NCI-H187 treated with DMSO at 0.1 percent for 48 hours (cell line): ENCODE measurements at regions not wholly inside any gene's neighbourhood (a gene's known extent, or its start where the extent isn't known, plus 50 kb on each side); places are given as distances from the start of the nearest gene placed in this dataset.
"Not testable (repeated sequence)": the region's sequence is repeated elsewhere in the genome, so short reads cannot be mapped to it uniquely, and the experiment has no call there.

Experiments
- DNase-seq: peaks from one replicate; lab custom pipeline; 2025; lab: John Stamatoyannopoulos, UW

DNA sequence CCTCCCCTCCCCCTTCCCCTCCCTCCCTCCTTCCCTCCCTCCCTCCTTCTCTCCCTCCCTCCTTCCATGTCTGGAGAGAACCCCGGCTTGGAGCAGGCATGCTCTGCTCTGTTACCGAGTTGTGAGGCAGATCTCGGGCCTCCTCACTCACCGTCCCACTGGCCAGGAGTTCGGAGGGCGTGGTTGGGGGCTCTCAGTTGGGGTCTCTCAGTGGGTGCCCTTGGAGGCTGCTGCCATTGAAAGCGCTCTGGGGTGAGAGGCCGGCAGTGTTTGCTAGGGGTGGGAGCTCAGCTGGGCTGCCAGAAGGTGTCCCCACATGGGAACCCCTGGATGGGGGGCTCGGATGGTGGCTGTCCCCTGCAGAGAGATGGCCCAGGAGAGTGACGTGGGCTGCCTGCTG is 101.1 kb upstream of the LRPAP1 start:
- DNase-seq, result not testable (repeated sequence)

DNA sequence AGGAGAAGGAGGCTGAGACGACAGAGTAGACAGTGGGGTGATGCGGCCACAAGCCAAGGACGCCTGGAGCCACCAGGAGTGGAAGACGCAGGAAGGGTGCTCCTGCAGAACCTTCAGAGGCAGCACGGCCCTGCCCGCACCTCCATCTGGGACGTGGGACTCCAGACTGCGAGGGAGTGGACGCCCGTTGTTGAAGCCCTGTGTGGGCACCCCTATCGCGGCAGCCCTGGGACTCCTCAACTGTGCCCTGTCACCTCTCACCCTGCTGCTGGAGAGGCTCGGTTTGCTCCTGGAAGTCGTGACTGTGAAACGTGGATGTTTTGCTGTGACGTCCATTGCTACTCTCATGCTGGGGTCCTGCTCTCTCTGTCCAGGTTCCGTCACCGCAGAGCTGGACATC is 100.6 kb upstream of the LRPAP1 start:
- not testable (repeated sequence) for DNase-seq

DNA sequence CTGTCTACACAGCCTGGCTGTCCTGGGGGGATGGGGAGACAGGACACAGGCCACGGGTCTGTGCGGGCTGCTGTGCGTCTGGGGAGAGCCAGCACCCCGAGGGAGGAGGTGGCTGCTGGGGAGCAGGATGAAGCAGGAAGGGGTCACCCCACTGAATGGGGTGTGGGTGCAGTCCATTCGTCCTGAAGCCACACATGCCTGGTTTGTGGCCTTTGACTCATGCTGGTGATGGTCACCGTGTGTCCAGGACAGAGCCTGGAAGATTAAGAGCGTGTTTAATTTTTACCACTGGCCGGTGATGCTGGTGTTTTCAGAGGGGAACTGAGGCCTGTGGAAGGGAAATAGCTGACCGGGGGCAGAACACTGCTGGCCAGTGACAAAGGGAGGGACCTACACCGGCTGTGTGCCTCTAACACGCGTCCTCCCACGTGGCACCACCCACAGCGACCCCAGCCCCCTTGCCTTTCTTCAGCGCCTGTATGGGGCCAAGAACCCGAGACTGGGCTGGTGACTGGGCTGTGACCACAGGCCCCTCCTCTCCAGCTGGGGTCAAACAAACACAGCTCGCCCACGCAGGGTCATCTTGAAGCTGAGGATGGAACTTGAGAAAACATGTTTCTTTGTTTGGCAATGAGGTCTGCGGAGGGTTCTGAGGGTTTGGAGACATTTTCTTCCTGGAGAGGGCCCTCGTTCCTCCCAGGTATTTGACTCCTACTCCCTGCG is 99.5 kb upstream of the LRPAP1 start:
- DNase-seq, result not testable (repeated sequence)

GRCh38 chr4:3630598-3631543 is 98.6 kb upstream of the LRPAP1 start:
- DNase-seq, result no peak

DNA sequence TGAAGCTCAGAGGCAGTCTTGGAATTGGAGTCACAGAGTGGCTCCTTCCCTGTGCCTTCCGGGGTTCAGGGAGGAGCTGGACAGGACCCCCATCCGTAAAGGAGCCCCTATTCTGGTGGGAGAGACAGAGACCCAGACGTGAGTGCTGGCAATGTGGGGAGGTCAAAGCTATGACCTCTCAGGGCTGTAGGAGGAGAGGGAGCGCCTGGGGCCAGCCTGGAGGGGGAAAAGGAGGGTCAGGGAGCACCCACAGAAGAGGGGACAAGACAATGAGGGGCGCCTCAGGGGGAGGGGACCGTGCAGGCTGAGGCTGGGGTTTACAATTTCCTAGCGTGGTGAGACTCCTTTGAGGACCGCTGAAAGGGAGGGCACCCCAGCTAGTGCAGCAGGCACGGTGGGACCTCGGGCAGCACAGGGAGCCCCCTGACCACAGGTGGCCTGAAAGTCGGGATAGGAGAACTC is 97.9 kb upstream of the LRPAP1 start:
- DNase-seq, result no peak

GRCh38 chr4:3629665-3630064 is 97.4 kb upstream of the LRPAP1 start:
- no peak for DNase-seq

DNA sequence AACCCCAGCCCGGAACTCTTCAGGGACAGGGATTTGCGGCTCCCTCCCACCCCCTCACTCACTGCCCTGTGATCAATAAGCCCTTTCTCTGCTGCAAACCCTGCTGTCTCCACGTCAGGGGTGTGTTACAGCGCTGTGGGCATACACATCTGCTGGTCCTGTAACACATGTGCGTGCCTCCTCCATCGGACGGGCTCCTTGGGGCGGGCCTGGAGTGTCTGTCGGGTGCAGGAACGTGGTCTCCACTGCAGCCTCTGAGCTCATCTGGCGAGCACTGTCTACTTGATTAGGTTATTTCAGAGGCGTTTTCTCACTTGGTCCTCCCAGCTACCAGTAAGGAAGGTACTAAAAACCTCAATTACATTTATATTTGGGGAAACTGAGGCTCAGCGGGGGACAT is 97.0 kb upstream of the LRPAP1 start:
- DNase-seq, result not testable (repeated sequence)

- no peak for DNase-seq
These were observed 96.6 kb upstream of the LRPAP1 start for GRCh38 chr4:3628868-3629175.

DNA sequence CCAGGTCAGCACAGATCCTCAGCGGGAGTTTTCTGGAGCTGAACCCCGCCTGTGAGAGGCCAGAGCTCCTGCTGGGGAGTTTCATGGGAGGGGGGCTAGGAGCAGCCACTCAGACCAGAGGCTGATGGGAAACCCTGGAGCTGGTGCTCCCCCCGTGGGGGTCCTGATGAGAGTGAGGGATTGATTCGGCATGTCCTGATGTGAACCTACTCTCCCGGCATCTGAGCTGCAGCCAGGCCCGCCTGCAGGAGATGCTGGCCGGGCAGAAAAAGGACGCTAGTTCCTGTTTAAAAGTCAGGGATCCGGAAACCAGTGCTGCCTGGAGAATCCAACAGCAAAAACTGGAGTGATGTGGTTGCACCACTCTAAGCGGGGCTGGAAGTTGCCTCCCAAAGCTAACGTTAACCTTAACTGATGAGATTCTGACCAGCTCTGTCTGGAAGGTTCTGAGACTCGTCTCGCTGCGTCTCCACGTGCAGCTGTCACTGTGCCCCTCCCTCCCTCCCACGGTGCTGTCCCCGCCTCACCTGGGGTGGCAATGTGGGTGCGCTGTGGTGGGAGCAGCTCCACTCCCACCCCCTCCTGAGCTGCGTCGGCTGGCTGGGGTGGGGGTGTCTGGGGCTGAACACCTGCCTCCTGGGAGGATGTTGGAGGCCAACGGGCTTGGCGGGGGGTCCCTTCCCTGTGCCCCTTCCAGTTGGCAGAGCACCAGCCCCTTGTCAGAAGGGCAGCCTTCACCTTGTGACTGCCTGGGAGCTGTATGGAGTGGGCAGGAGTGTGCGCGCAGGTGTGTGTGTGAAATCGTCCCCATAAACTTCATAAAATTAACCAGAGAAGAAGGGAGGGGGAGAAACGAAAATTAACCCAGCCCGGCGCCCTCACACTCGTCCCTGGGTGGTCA is 96.0 kb upstream of the LRPAP1 start:
- not testable (repeated sequence) for DNase-seq

GRCh38 chr4:3627456-3627855 is 95.2 kb upstream of the LRPAP1 start:
- not testable (repeated sequence) for DNase-seq

DNA sequence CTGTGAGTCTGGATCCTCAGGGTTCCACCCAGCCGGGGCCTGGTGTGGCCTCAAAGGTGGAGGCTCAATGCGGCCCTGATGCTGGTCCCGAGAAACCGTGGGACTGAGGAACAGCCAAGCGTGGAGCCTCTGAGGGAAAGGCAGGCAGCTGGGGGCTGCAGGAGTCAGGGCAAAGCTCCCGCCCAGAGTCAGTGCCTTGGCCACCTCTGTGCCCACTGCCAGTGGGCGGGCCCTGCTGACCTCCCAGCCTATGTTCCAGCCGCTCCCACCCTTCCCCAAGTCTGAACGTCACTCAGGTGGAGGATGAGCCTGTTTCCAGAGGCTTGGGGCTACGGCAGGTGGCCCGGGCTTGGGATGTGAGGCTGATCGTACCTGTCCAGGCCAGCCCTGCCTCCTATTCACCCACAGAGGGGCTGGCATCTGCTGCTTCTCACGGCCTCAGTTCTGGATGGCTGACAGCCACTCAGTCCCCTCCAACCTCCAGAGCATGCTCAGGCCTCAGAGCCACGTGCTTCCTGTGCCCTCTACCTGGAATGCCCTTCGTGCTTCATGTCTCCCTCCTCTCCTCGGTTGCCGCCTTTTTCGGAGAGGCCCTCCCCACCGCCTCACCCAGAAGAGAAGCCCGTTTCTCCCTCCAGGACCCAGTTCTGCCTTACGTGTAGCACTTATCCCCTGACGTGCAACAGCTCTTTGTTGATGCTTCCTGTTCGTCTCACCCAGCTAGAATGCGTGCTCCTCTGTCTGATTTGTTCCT is 94.1 kb upstream of the LRPAP1 start:
- not testable (repeated sequence) for DNase-seq

DNA sequence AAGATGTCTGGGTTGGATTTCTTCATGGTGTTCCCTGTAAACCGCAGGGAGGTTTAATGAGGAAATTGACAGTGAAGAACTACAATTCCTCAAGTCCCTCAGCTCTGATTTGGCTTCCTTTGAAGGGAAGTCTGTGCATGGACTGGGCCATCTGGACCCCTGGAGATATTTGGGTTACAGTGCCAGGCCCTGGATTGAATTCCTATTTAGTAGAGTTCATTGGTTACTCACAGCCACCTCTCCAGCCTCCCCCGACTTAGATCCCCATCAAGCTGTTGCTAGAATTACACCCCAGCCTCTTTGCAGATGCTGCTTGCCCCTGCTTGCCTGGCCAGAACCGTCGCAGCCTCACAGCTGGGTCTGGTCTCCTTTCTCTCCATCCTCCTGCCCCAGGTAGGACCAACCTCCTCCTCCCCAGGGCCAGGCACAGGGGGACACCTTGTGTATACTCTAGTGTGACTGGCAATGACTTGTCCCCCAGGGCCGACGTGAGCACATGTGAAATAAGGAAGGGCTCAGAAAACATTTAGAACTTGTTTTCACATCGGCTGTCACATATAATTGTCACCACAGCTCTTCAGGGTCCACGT is 93.2 kb upstream of the LRPAP1 start:
- not testable (repeated sequence) for DNase-seq

DNA sequence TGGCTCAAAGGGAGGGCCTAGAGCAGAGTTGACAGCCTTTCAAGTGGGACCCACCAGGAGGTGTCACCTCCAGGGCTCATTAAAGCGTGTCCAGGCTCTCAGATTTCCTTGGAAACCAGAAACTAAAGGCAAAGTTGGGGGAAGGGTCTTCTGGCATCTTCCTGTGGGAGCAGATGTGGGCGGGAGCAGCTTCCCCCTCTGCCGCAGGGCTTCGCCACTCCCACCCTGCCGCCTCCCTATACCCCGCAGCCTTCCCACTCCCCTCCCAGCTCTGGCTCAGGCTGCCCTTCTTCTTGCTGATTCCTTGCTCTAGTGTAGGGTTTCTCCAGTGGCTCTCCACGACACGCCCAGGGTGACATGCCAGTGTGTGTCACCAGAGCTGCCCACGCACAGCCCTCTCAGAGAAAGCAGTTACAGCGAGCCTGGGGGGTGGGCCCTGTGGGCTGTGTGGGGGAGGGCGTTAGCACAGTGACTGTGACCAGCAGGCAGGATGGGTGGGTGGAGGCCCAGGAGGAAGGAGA is 91.6 kb upstream of the LRPAP1 start:
- not testable (repeated sequence) for DNase-seq

DNA sequence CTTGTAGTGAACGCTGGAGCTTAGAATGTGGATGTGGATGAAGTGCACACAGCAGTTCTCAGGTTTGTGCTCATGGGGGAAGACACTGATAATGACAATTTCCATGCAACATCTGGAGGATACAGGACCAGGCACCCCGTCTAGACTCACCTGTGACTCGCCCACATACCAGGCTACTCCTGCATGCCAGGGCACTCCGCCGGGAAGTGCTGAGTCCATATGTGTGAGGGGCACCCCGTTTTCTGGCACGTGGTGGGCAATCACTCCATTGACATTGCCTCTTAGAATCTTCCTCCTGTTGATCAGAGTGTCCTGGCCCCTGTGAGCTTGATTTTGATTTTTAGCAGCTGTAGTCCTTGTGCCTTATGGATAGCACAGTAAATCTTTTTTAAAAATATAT is 90.9 kb upstream of the LRPAP1 start:
- no peak for DNase-seq

DNA sequence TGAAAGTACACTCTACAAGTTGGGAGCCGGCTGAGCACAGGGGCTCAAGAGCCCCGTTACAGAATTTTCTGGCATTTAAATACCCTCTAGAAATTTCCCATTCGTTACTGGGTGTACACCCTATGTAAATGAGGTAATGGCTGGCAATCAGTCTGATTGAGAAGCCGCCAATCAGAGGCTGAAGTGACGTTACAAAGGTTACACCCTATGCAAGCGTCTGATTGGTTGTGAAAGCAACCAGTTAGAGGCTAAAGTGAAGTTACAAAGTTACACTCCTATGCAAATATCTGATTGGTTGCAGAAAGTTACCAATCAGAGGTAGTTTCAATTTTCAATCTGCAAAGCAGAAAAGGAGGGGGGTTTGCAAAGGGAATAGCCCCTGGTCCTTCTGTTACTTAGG is 88.1 kb upstream of the LRPAP1 start:
- not testable (repeated sequence) for DNase-seq

- not testable (repeated sequence) for DNase-seq
These were observed 87.5 kb upstream of the LRPAP1 start for GRCh38 chr4:3619698-3620097.

GRCh38 chr4:3618341-3618740 is 86.1 kb upstream of the LRPAP1 start:
- not testable (repeated sequence) for DNase-seq

DNA sequence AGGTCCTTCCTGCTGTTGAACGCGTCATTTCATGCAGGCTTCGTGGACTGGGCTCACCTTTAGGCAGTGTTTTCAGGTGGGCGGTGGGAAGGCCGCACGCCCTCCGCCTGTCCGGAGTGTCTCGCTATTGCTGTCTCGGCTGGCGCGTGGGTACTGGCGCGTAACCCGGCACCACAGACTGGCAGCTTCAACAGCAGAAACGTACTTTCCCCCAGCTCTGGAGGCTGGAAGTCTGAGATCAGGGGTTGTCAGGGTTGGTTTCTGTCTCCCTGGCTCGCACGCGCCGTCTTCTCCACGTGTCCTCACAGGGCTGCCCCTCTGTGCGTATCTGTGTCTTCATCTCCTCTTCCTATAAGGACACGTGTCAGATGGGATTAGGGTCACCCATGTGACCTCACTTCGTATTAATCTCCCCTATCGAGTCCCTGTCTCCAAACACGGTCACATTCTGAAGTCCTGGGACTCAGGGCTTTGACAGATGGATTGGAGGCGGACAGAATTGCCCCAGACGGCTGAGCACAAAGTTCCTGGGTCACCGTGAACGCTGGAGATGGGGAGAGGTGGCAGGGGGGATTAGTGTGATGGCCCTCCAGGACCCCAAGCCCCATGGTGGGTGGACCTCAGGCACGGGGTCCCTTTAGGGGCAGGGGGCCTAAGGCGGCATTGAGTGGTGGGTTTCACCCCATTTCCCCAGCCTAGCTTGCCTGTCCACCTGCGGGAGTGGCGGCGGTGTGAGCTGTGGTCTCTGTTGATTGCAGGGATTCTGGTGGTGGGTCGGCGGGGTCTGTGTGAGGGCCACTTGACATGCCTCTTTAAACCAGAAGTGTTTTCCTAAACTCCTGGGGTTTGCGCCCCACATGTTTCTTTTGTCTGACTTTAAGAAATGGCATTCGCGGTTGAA is 83.4 kb upstream of the LRPAP1 start:
- DNase-seq, result no peak

GRCh38 chr4:3614731-3614980 is 82.4 kb upstream of the LRPAP1 start:
- no peak for DNase-seq
